Daoy (cell line): ENCODE measurements at regions not wholly inside any gene's neighbourhood (a gene's known extent, or its start where the extent isn't known, plus 50 kb on each side); places are given as distances from the start of the nearest gene placed in this dataset.

ENCODE experiments used
- DNase-seq: peaks from one replicate; pipeline ENCODE4 v3.0.0-alpha.2; 2015; ENCODE audit warnings: low read depth

- no peak for DNase-seq
These were observed 128.9 kb upstream of the VSTM2B start for GRCh38 chr19:29396925-29397324.

GRCh38 chr19:29397748-29398147, 128.0 kb upstream of the VSTM2B start:
- DNase-seq = no peak

GRCh38 chr19:29399804-29400203, 126.0 kb upstream of the VSTM2B start:
- DNase-seq = no peak

GRCh38 chr19:29400917-29401711, 124.7 kb upstream of the VSTM2B start:
- no peak for DNase-seq

- no peak for DNase-seq
These were observed 123.9 kb upstream of the VSTM2B start for GRCh38 chr19:29401712-29402421.

- DNase-seq = no peak
These were observed 123.2 kb upstream of the VSTM2B start for GRCh38 chr19:29402563-29402962.

GRCh38 chr19:29404015-29404414, 121.8 kb upstream of the VSTM2B start:
- no peak for DNase-seq

- DNase-seq = no peak
These were observed 120.7 kb upstream of the VSTM2B start for GRCh38 chr19:29404951-29405727.

GRCh38 chr19:29405728-29405995, 120.1 kb upstream of the VSTM2B start:
- no peak for DNase-seq

GRCh38 chr19:29409076-29409862, 116.5 kb upstream of the VSTM2B start:
- no peak for DNase-seq

- no peak for DNase-seq
These were observed 115.2 kb upstream of the VSTM2B start for GRCh38 chr19:29410601-29411000.

- no peak for DNase-seq
These were observed 114.6 kb upstream of the VSTM2B start for GRCh38 chr19:29411113-29411581.

- DNase-seq = no peak
These were observed 112.4 kb upstream of the VSTM2B start for GRCh38 chr19:29413435-29413834.

- DNase-seq = no peak
These were observed 110.3 kb upstream of the VSTM2B start for GRCh38 chr19:29415507-29415906.

GRCh38 chr19:29417048-29417447, 108.7 kb upstream of the VSTM2B start:
- no peak for DNase-seq

GRCh38 chr19:29418201-29418600, 107.6 kb upstream of the VSTM2B start:
- DNase-seq = no peak

- DNase-seq = no peak
These were observed 105.7 kb upstream of the VSTM2B start for GRCh38 chr19:29420065-29420464.

- DNase-seq = no peak
These were observed 105.2 kb upstream of the VSTM2B start for GRCh38 chr19:29420482-29421195.

GRCh38 chr19:29421196-29421545, 104.6 kb upstream of the VSTM2B start:
- DNase-seq = no peak

GRCh38 chr19:29422047-29422446, 103.7 kb upstream of the VSTM2B start:
- no peak for DNase-seq

- DNase-seq = no peak
These were observed 103.2 kb upstream of the VSTM2B start for GRCh38 chr19:29422486-29423085.
